SU-DHL-6 (cell line): ENCODE measurements at regions not wholly inside any gene's neighbourhood (a gene's known extent, or its start where the extent isn't known, plus 50 kb on each side); places are given as distances from the start of the nearest gene placed in this dataset.

Experiments used
- H2AFZ ChIP-seq: fragments of 200-600 bp; sonication (generic); 2 replicates; pipeline ENCODE4 v1.6.1; 2014; ENCODE audit warnings: low read depth, mild to moderate bottlenecking, moderate library complexity, mixed read lengths, antibody characterized with exemption, low read length; ENCODE audit not compliant: severe bottlenecking
- H3F3A ChIP-seq: fragments of 200-600 bp; shearing (Covaris generic); 2 replicates; pipeline ENCODE4 v1.6.0; 2016; ENCODE audit warnings: antibody characterized with exemption, mild to moderate bottlenecking; ENCODE audit not compliant: insufficient read depth
- H3K27ac ChIP-seq: fragments of 200-600 bp; sonication (generic); 2 replicates; pipeline ENCODE4 v1.5.1; 2016; ENCODE audit warnings: low read depth, mild to moderate bottlenecking, low read length, moderate library complexity, mixed read lengths
- H3K27me3 ChIP-seq: fragments of 200-600 bp; sonication (generic), shearing (Covaris generic); 2 replicates; pipeline ENCODE4 v1.6.0; 2014; ENCODE audit warnings: mild to moderate bottlenecking, low read length
- H3K36me3 ChIP-seq: fragments of 200-600 bp; sonication (generic); 2 replicates; pipeline ENCODE4 v1.6.1; 2014; ENCODE audit warnings: mild to moderate bottlenecking, low read length, mixed read lengths
- H3K4me2 ChIP-seq: fragments of 300-600, 200-600 bp; shearing (Covaris generic), sonication (generic); 2 replicates; pipeline ENCODE4 v1.6.0; 2014; ENCODE audit warnings: low read length, low read depth, mild to moderate bottlenecking; ENCODE audit not compliant: poor library complexity, severe bottlenecking
- H3K4me3 ChIP-seq: fragments of 200-600 bp; sonication (generic); 2 replicates; pipeline ENCODE4 v1.5.1; 2014; ENCODE audit warnings: antibody characterized with exemption, low read length, mild to moderate bottlenecking, mixed read lengths; ENCODE audit not compliant: insufficient read depth, poor library complexity, severe bottlenecking
- H3K79me2 ChIP-seq: fragments of 200-600 bp; sonication (generic); 2 replicates; pipeline ENCODE4 v1.6.1; 2014; ENCODE audit warnings: mild to moderate bottlenecking, low read length, moderate library complexity; ENCODE audit not compliant: insufficient read depth
- H3K9ac ChIP-seq: fragments of 200-600 bp; sonication (generic); 2 replicates; pipeline ENCODE4 v1.7.0; 2014; ENCODE audit warnings: mild to moderate bottlenecking, low read length
- H3K9me2 ChIP-seq: fragments of 200-600 bp; sonication (generic); replicated peaks from 2 replicates; pipeline ENCODE4 v1.6.1; 2014; ENCODE audit warnings: low read length; ENCODE audit not compliant: insufficient read depth
- H3K9me3 ChIP-seq: fragments of 200-600 bp; sonication (generic); 2 replicates; pipeline ENCODE4 v1.6.1; 2014; ENCODE audit warnings: low read length, mixed read lengths; ENCODE audit not compliant: insufficient read depth
- H4K20me1 ChIP-seq: fragments of 200-600 bp; sonication (generic); 2 replicates; pipeline ENCODE4 v1.6.1; 2014; ENCODE audit warnings: low read depth, mild to moderate bottlenecking, antibody characterized with exemption, low read length, moderate library complexity, mixed read lengths
- CTCF ChIP-seq: fragments of 200-600 bp; sonication (generic); IDR thresholded peaks from one replicate; pipeline ENCODE4 v1.5.1; 2017; ENCODE audit warnings: antibody characterized with exemption, mild to moderate bottlenecking, low read length, moderate library complexity; ENCODE audit not compliant: insufficient read depth, poor library complexity, severe bottlenecking
- EZH2phosphoT487 ChIP-seq: fragments of 200-600 bp; sonication (generic), shearing (Covaris generic); conservative IDR thresholded peaks from 2 replicates; pipeline ENCODE4 v1.6.1; 2018; ENCODE audit warnings: mild to moderate bottlenecking, antibody characterized with exemption, low read length, moderate library complexity, mixed read lengths

- Histone ChIP-seq H3K9me2 (no peaks in the 10 kb centered on the region), H3K27ac (no peak overlapping the region), H3K9me3 (no peaks in the 10 kb centered on the region), H3K79me2 (no peaks in the 10 kb centered on the region), H3K9ac (no peak overlapping the region), H3K4me2 (no peak overlapping the region), H4K20me1 (no peaks in the 10 kb centered on the region), H3F3A (no peaks in the 10 kb centered on the region), H3K27me3 (no peaks in the 10 kb centered on the region), H3K36me3 (no peaks in the 10 kb centered on the region), H3K4me3 (no peak overlapping the region), H2AFZ (no peak overlapping the region)
- TF ChIP-seq EZH2phosphoT487 = no peak
- no peak for TF ChIP-seq CTCF
Observed at GRCh38 chr3:81394651-81395524, 366.6 kb downstream of the GBE1 start.

- no peaks in the 10 kb centered on the region for H3K27me3 ChIP-seq
- no peak overlapping the region for H2AFZ ChIP-seq
- no peak overlapping the region for H3K27ac ChIP-seq
- no peak overlapping the region for H3K4me2 ChIP-seq
- TF ChIP-seq EZH2phosphoT487 (no peak), CTCF (no peak)
- no peaks in the 10 kb centered on the region for H3F3A ChIP-seq
- no peak overlapping the region for H3K9ac ChIP-seq
- no peak overlapping the region for H3K4me3 ChIP-seq
- no peaks in the 10 kb centered on the region for H3K79me2 ChIP-seq
- no peaks in the 10 kb centered on the region for H4K20me1 ChIP-seq
- no peaks in the 10 kb centered on the region for H3K36me3 ChIP-seq
- no peaks in the 10 kb centered on the region for H3K9me3 ChIP-seq
- H3K9me2 ChIP-seq = no peaks in the 10 kb centered on the region
Observed at GRCh38 chr3:81393251-81393650, 368.2 kb downstream of the GBE1 start.

- TF ChIP-seq CTCF (no peak), EZH2phosphoT487 (no peak)
- H3F3A ChIP-seq = no peaks in the 10 kb centered on the region
- no peak overlapping the region for H3K4me3 ChIP-seq
- H2AFZ ChIP-seq = no peak overlapping the region
- H3K79me2 ChIP-seq = no peaks in the 10 kb centered on the region
- no peaks in the 10 kb centered on the region for H3K36me3 ChIP-seq
- H3K4me2 ChIP-seq = no peak overlapping the region
- H3K27me3 ChIP-seq = no peaks in the 10 kb centered on the region
- H3K9me3 ChIP-seq = no peaks in the 10 kb centered on the region
- H3K9ac ChIP-seq = no peak overlapping the region
- H3K9me2 ChIP-seq = no peaks in the 10 kb centered on the region
- no peak overlapping the region for H3K27ac ChIP-seq
- H4K20me1 ChIP-seq = no peaks in the 10 kb centered on the region
Observed at GRCh38 chr3:81390796-81391195, 370.6 kb downstream of the GBE1 start.
